Muscle of leg (tissue), 3 donors: ENCODE measurements at regions not wholly inside any gene's neighbourhood (a gene's known extent, or its start where the extent isn't known, plus 50 kb on each side); places are given as distances from the start of the nearest gene placed in this dataset.
"Not testable (repeated sequence)": the region's sequence is repeated elsewhere in the genome, so short reads cannot be mapped to it uniquely, and the experiment has no call there.

Experiments used
- DNase-seq: peaks from one replicate; pipeline ENCODE4 v3.0.0; 2013
- H3K27ac ChIP-seq: one replicate; pipeline ENCODE4 v1.5.1; 2013; ENCODE audit warnings: mild to moderate bottlenecking, low read length, control low read depth
- H3K27me3 ChIP-seq: one replicate; pipeline ENCODE4 v1.6.1; 2013; ENCODE audit warnings: low read length; ENCODE audit not compliant: control insufficient read depth, insufficient read depth
- H3K36me3 ChIP-seq: one replicate; pipeline ENCODE4 v1.6.1; 2013; ENCODE audit warnings: low read length; ENCODE audit not compliant: control insufficient read depth, insufficient read depth
- H3K4me1 ChIP-seq: one replicate; pipeline ENCODE4 v1.6.1; 2013; ENCODE audit warnings: low read length; ENCODE audit not compliant: control insufficient read depth, insufficient read depth
- H3K4me3 ChIP-seq: one replicate; pipeline ENCODE4 v1.5.1; 2013; ENCODE audit warnings: low read length, control low read depth
- H3K9me3 ChIP-seq: replicated peaks from 2 replicates; pipeline ENCODE4 v1.6.1; 2013; ENCODE audit warnings: low read depth, low read length; ENCODE audit not compliant: control insufficient read depth
- WGBS: methylation state at CpG from one replicate; pipeline ENCODE4 v1.1.5; 2013; ENCODE audit warnings: missing lambda C conversion rate; ENCODE audit not compliant: insufficient coverage; 5-methylcytosine and 5-hydroxymethylcytosine counted together

- H3K9me3 ChIP-seq, H3K4me3 ChIP-seq, H3K27me3 ChIP-seq, H3K4me1 ChIP-seq, H3K27ac ChIP-seq, DNase-seq: not testable (repeated sequence)
- 94% methylated on average over 3 of the region's 12 CpGs for WGBS
- peaks cover 23% of the 10 kb centered on the region for H3K36me3 ChIP-seq
Observed at GRCh38 chr17:445839-446238, 93.2 kb upstream of the RPH3AL start, which contains the start of gene RFLNB. Gene RFLNB (minus strand): TSS chr17:445939.

GRCh38 chr17:444879-445454 is 92.4 kb upstream of the RPH3AL start:
- WGBS, result 78% methylated on average over 1 of the region's 7 CpGs
- Histone ChIP-seq H3K36me3 (peaks cover 25% of the 10 kb centered on the region), H3K27me3 (no peaks in the 10 kb centered on the region), H3K9me3 (no peaks in the 10 kb centered on the region), H3K4me1 (no peaks in the 10 kb centered on the region), H3K4me3 (no peak overlapping the region), H3K27ac (no peak overlapping the region)
- DNase-seq, result no peak

DNA sequence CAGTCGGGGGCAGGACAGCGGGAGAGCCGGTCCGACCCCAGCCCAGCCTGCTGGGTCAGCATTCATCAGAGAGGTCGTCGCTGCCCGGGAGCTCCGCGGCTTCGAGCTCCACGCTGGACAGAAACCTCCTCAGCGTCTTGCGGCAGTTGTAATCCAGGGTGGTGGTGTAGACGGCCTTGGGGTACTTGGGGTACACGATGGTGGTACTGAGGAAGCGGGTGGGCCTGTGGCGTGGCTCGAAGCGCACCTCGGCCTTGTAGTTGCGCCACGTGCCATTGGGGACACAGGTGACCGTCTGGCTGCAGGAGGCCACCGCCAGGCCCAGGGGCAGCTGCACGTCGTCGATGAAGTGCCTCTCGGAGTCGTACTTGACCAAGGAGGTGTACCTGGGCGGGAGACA is 90.5 kb upstream of the RPH3AL start:
- peaks cover 25% of the 10 kb centered on the region for H3K36me3 ChIP-seq
- no peak for DNase-seq
- WGBS, result 92% methylated on average over 30 of the region's 30 CpGs

DNA sequence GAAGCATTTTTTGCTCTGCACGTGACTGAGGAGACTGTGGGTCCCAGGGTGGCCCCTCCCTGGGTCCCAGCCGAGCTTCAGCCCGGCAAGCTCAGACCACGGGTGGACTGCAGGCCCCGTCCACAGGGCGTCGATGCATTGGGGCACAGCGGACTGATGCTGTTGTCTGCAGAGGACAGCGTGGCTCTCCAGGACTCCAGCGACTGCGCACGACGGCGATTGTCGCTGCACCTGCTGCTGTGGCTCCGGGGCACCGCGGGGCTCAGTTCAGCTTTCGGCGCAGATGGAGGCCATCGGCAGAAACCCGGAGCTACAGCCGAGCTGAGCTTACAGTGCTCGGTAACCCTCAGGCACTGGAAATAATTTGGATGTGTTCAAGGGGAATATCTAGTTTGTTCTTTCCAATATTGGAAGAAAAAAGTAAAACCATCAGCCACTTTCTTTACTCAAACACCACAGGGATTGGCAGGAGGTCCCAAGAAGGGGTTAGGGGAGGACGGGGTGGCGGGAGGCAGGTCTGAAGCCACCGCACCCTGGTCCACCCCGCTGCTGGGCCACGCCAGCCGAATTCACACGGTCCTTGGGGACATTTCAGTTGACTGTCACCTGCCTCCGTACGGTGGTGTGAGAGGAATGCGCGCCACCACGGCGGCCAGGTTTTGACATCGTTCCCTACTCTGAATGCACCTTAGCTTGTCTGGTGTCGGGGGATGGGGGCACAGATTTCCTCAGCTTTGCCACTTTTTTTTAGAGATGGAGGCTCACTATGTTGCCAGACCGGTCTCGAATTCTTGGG is 88.7 kb upstream of the RPH3AL start:
- WGBS, result 90% methylated on average over 39 of the region's 41 CpGs
- H3K9me3 ChIP-seq, result no peaks in the 10 kb centered on the region
- H3K27me3 ChIP-seq, result no peaks in the 10 kb centered on the region
- no peak overlapping the region for H3K27ac ChIP-seq
- H3K4me3 ChIP-seq, result no peak overlapping the region
- H3K36me3 ChIP-seq, result peaks cover 25% of the 10 kb centered on the region
- H3K4me1 ChIP-seq, result no peaks in the 10 kb centered on the region
- DNase-seq, result no peak

More for the DNA sequence above, 90.5 kb upstream of the RPH3AL start:
- H3K9me3 ChIP-seq, result no peaks in the 10 kb centered on the region
- H3K27me3 ChIP-seq, result no peaks in the 10 kb centered on the region
- no peaks in the 10 kb centered on the region for H3K4me1 ChIP-seq
- no peak overlapping the region for H3K4me3 ChIP-seq
- no peak overlapping the region for H3K27ac ChIP-seq

GRCh38 chr17:438191-438590 is 85.6 kb upstream of the RPH3AL start:
- Histone ChIP-seq H3K4me3 (no peak overlapping the region), H3K36me3 (peaks cover 17% of the 10 kb centered on the region), H3K27ac (no peak overlapping the region), H3K9me3 (no peaks in the 10 kb centered on the region), H3K27me3 (no peaks in the 10 kb centered on the region), H3K4me1 (no peaks in the 10 kb centered on the region)
- no peak for DNase-seq
- WGBS, result 88% methylated on average over 2 of the region's 5 CpGs

DNA sequence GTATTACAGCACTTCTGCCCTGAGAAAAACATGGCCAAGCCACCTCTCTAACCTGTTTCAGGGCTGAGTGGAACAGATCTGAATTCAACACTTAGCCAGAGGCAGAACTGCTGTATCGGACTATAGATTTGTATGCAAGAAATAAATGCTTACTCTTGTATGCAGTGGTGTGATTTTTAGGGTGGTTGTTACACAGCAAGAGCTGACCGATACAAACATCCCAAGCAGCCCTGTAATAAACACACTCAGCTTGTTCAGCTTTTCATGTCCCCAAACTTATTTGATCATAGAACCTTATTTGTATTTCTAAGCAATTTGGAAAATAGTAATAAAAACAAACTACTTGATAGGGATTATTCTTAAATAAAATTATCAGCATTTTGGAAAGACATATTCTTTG is 84.9 kb upstream of the RPH3AL start:
- Histone ChIP-seq H3K9me3 (no peaks in the 10 kb centered on the region), H3K4me3 (no peak overlapping the region), H3K4me1 (no peaks in the 10 kb centered on the region), H3K27me3 (no peaks in the 10 kb centered on the region), H3K27ac (no peak overlapping the region), H3K36me3 (peaks cover 11% of the 10 kb centered on the region)
- DNase-seq, result no peak
- WGBS, result no CpG with 5 or more reads among the region's 2 CpGs

DNA sequence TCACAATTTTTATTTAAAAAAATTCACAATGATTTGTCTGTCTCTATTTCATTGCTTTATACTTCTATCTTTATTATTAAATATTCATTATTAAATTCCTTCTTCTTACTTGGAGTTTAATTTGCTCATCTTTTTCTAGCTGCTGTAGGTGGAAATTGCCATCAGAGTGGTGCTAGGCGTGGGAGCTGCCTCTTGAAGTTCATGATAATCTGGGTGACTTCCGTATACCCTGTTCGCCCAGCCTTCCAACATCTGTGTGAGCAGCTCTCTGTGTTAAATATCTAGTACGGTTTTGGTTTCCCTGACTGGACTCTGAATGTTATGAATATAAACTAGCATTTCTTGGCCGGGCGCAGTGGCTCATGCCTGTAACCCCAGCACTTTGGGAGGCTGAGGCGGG is 84.0 kb upstream of the RPH3AL start:
- 93% methylated on average over 6 of the region's 7 CpGs for WGBS
- Histone ChIP-seq H3K4me1 (no peaks in the 10 kb centered on the region), H3K9me3 (no peaks in the 10 kb centered on the region), H3K36me3 (peaks cover 5% of the 10 kb centered on the region), H3K27me3 (no peaks in the 10 kb centered on the region), H3K27ac (no peak overlapping the region), H3K4me3 (no peak overlapping the region)
- no peak for DNase-seq

- not testable (repeated sequence) for H3K36me3 ChIP-seq, H3K4me3 ChIP-seq, DNase-seq, H3K27ac ChIP-seq, H3K4me1 ChIP-seq, H3K9me3 ChIP-seq, H3K27me3 ChIP-seq
- no CpG with 5 or more reads among the region's 2 CpGs for WGBS
Observed at GRCh38 chr17:432471-432870, 79.9 kb upstream of the RPH3AL start.

DNA sequence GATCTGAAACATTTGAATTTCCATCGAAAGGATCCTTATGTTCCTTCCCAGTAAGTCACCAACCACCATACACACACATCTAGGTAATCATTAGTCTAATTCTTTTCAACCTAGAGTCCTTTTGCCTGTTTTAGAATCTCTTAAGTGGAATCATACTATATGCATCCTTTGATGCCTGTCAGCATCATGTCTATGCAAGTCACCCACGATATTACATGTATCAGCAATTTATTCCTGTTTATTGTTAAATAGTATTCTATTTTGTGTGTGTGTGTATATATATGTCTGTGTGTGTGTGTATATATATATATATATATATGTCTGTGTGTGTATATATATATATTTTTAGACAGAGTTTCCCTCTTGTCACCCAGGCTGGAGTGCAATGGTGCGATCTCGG is 78.9 kb upstream of the RPH3AL start:
- WGBS, result 100% methylated on average over 1 of the region's 4 CpGs
- peaks cover 5% of the 10 kb centered on the region for H3K9me3 ChIP-seq
- H3K27ac ChIP-seq, result no peak overlapping the region
- H3K36me3 ChIP-seq, result no peaks in the 10 kb centered on the region
- H3K4me3 ChIP-seq, result no peak overlapping the region
- H3K27me3 ChIP-seq, result no peaks in the 10 kb centered on the region
- no peaks in the 10 kb centered on the region for H3K4me1 ChIP-seq
- no peak for DNase-seq

- no peak for DNase-seq
- Histone ChIP-seq H3K4me3 (no peak overlapping the region), H3K27me3 (no peaks in the 10 kb centered on the region), H3K4me1 (no peaks in the 10 kb centered on the region), H3K9me3 (peaks cover 5% of the 10 kb centered on the region), H3K36me3 (no peaks in the 10 kb centered on the region), H3K27ac (no peak overlapping the region)
- WGBS, result 89% methylated on average over 5 of the region's 8 CpGs
Observed at GRCh38 chr17:429589-429988, 77.0 kb upstream of the RPH3AL start.
